ENCODE measurements at regions not wholly inside any gene's neighbourhood (a gene's known extent, or its start where the extent isn't known, plus 50 kb on each side); places are given as distances from the start of the nearest gene placed in this dataset.

- Histone ChIP-seq H3K4me1 (no peaks in the 10 kb centered on the region), H3K36me3 (no peaks in the 10 kb centered on the region), H3K27ac (no peak overlapping the region), H3K9me3 (no peaks in the 10 kb centered on the region), H3K27me3 (no peaks in the 10 kb centered on the region), H3K4me3 (no peak overlapping the region)
- no peak for DNase-seq
- WGBS, 2 donors, result 94 to 97% methylated on average over 5 of the region's 5 CpGs
- ATAC-seq (ENCODE audit: low FRiP score in 2 of 2), result no peak
- TF ChIP-seq POLR2A (IDR thresholded peaks at IDR 0.05) (no peak), CTCF (IDR thresholded peaks at IDR 0.05) (no peak), EP300 (IDR thresholded peaks at IDR 0.05) (no peak), POLR2AphosphoS5 (IDR thresholded peaks at IDR 0.05) (no peak)
These were observed 343.0 kb upstream of the ARID1B start for GRCh38 chr6:156434049-156434794.

- DNase-seq, result no peak
- no peak for ATAC-seq (ENCODE audit: low FRiP score in 2 of 2)
- Histone ChIP-seq H3K36me3 (no peaks in the 10 kb centered on the region), H3K27ac (no peak overlapping the region), H3K4me1 (no peaks in the 10 kb centered on the region), H3K9me3 (no peaks in the 10 kb centered on the region), H3K27me3 (no peaks in the 10 kb centered on the region), H3K4me3 (no peak overlapping the region)
- TF ChIP-seq EP300 (IDR thresholded peaks at IDR 0.05) (no peak), POLR2A (IDR thresholded peaks at IDR 0.05) (no peak), CTCF (IDR thresholded peaks at IDR 0.05) (no peak), POLR2AphosphoS5 (IDR thresholded peaks at IDR 0.05) (no peak)
- WGBS, 2 donors, result 86 to 90% methylated on average over 3 of the region's 3 CpGs
These were observed 344.6 kb upstream of the ARID1B start for GRCh38 chr6:156432543-156432942.

- no peaks in the 10 kb centered on the region for H3K9me3 ChIP-seq
- no peaks in the 10 kb centered on the region for H3K27me3 ChIP-seq
- no peak for DNase-seq
- no peak overlapping the region for H3K27ac ChIP-seq
- H3K4me1 ChIP-seq, result no peaks in the 10 kb centered on the region
- no peak for TF ChIP-seq EP300 (IDR thresholded peaks at IDR 0.05)
- TF ChIP-seq CTCF (IDR thresholded peaks at IDR 0.05), result no peak
- no peak for TF ChIP-seq POLR2A (IDR thresholded peaks at IDR 0.05)
- ATAC-seq (ENCODE audit: low FRiP score in 2 of 2), result no peak
- H3K36me3 ChIP-seq, result no peaks in the 10 kb centered on the region
- H3K4me3 ChIP-seq, result no peak overlapping the region
- WGBS, 2 donors, result 55 to 64% methylated on average over 3 of the region's 3 CpGs
These were observed 346.8 kb upstream of the ARID1B start for GRCh38 chr6:156430386-156430785.

- no peak overlapping the region for H3K27ac ChIP-seq
- TF ChIP-seq EP300 (IDR thresholded peaks at IDR 0.05) (no peak), CTCF (IDR thresholded peaks at IDR 0.05) (no peak), POLR2AphosphoS5 (IDR thresholded peaks at IDR 0.05) (no peak), POLR2A (IDR thresholded peaks at IDR 0.05) (no peak)
- H3K27me3 ChIP-seq, result no peaks in the 10 kb centered on the region
- DNase-seq, result peak in 1 of 2 donors; percentile 27
- ATAC-seq (ENCODE audit: low FRiP score in 2 of 2), result peak in 1 of 2 donors; percentile 89
- H3K9me3 ChIP-seq, result peaks cover 0 to 9% (median 2%) of the 10 kb centered on the region in 4 donors
- H3K4me1 ChIP-seq, result no peaks in the 10 kb centered on the region
- 34 to 59% methylated on average over 2 of the region's 2 CpGs for WGBS, 2 donors
- no peaks in the 10 kb centered on the region for H3K36me3 ChIP-seq
- no peak overlapping the region for H3K4me3 ChIP-seq
These were observed 349.8 kb upstream of the ARID1B start for GRCh38 chr6:156427345-156427744.

Data from upper lobe of left lung (tissue), 6 donors.